ENCODE measurements at regions not wholly inside any gene's neighbourhood (a gene's known extent, or its start where the extent isn't known, plus 50 kb on each side); places are given as distances from the start of the nearest gene placed in this dataset.

DNA sequence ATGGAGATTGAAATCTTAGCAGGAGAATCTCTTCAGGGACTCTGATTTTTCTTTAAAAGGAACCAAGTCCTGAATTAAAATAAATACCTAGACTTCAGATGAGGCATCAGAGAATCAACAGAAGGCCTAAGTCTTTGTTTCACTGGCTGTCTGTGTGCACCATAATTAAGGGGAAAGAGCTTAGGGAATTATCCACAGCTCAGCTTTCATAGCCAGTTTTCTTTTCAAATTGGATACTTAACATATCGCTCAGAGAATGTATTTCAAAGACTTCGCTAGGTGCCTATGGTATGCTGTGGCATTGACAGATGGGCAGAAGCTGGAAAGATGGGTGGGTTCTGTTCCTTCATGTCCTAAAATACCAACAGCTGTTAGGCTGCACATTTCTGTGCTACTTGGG lies 325.8 kb downstream of the TMEM38B start:
- TF ChIP-seq HNF4G (IDR thresholded peaks at IDR 0.05) (no peak), SP1 (IDR thresholded peaks at IDR 0.05) (no peak), JUND (IDR thresholded peaks at IDR 0.05) (no peak), HNF4A (conservative IDR thresholded peaks at IDR 0.05) (no peak), FOXA2 (IDR thresholded peaks at IDR 0.05) (no peak), GABPA (IDR thresholded peaks at IDR 0.05 in 1 of 2, conservative IDR thresholded peaks at IDR 0.05 in 1 of 2) (no peak)
- TF ChIP-seq, protein P1, sequence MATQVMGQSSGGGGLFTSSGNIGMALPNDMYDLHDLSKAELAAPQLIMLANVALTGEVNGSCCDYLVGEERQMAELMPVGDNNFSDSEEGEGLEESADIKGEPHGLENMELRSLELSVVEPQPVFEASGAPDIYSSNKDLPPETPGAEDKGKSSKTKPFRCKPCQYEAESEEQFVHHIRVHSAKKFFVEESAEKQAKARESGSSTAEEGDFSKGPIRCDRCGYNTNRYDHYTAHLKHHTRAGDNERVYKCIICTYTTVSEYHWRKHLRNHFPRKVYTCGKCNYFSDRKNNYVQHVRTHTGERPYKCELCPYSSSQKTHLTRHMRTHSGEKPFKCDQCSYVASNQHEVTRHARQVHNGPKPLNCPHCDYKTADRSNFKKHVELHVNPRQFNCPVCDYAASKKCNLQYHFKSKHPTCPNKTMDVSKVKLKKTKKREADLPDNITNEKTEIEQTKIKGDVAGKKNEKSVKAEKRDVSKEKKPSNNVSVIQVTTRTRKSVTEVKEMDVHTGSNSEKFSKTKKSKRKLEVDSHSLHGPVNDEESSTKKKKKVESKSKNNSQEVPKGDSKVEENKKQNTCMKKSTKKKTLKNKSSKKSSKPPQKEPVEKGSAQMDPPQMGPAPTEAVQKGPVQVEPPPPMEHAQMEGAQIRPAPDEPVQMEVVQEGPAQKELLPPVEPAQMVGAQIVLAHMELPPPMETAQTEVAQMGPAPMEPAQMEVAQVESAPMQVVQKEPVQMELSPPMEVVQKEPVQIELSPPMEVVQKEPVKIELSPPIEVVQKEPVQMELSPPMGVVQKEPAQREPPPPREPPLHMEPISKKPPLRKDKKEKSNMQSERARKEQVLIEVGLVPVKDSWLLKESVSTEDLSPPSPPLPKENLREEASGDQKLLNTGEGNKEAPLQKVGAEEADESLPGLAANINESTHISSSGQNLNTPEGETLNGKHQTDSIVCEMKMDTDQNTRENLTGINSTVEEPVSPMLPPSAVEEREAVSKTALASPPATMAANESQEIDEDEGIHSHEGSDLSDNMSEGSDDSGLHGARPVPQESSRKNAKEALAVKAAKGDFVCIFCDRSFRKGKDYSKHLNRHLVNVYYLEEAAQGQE (IDR thresholded peaks at IDR 0.05): no peak
- TF ChIP-seq, protein P2, sequence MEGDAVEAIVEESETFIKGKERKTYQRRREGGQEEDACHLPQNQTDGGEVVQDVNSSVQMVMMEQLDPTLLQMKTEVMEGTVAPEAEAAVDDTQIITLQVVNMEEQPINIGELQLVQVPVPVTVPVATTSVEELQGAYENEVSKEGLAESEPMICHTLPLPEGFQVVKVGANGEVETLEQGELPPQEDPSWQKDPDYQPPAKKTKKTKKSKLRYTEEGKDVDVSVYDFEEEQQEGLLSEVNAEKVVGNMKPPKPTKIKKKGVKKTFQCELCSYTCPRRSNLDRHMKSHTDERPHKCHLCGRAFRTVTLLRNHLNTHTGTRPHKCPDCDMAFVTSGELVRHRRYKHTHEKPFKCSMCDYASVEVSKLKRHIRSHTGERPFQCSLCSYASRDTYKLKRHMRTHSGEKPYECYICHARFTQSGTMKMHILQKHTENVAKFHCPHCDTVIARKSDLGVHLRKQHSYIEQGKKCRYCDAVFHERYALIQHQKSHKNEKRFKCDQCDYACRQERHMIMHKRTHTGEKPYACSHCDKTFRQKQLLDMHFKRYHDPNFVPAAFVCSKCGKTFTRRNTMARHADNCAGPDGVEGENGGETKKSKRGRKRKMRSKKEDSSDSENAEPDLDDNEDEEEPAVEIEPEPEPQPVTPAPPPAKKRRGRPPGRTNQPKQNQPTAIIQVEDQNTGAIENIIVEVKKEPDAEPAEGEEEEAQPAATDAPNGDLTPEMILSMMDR (IDR thresholded peaks at IDR 0.05; ENCODE audit: low read depth, low read length, missing input control): no peak
- TF ChIP-seq, protein P3, sequence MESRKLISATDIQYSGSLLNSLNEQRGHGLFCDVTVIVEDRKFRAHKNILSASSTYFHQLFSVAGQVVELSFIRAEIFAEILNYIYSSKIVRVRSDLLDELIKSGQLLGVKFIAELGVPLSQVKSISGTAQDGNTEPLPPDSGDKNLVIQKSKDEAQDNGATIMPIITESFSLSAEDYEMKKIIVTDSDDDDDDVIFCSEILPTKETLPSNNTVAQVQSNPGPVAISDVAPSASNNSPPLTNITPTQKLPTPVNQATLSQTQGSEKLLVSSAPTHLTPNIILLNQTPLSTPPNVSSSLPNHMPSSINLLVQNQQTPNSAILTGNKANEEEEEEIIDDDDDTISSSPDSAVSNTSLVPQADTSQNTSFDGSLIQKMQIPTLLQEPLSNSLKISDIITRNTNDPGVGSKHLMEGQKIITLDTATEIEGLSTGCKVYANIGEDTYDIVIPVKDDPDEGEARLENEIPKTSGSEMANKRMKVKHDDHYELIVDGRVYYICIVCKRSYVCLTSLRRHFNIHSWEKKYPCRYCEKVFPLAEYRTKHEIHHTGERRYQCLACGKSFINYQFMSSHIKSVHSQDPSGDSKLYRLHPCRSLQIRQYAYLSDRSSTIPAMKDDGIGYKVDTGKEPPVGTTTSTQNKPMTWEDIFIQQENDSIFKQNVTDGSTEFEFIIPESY (IDR thresholded peaks at IDR 0.05): no peak
- no peaks in the 10 kb centered on the region for H3K36me3 ChIP-seq (ENCODE audit: control insufficient read depth in 4 of 4, insufficient read depth in 3 of 4, low read depth in 1 of 4, low read length in 3 of 4)
- WGBS: 96% methylated on average over 2 of the region's 2 CpGs

DNA sequence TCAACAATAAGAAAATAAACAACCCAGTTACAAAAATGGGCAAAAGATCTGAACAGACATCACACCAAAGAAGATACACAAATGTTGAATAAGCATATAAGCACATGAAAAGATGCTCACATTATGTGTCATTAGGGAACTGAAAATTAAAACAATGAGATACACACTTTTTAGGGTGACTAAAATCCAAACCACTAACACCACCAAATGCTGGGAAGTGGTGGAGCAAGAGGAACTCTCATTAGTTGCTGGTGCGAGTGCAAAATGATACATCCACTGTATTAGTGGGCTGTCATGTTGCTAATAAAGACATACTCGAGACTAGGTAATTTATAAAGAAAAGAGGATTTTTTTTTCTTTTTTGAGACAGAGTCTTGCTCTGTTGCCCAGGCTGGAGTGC lies 329.1 kb downstream of the TMEM38B start:
- no peak overlapping the region for H3K4me3 ChIP-seq (ENCODE audit: low read depth in 1 of 3, low read length in 3 of 3)
- 91% methylated on average over 2 of the region's 2 CpGs for WGBS
- H3K9me3 ChIP-seq (ENCODE audit: control insufficient read depth in 4 of 4, low read length in 3 of 4): no peaks in the 10 kb centered on the region
- no peak for DNase-seq (ENCODE audit: low spot score)
- H3K27me3 ChIP-seq (ENCODE audit: control insufficient read depth in 4 of 4, insufficient read depth in 4 of 4, low read length in 3 of 4): no peaks in the 10 kb centered on the region
- H3K36me3 ChIP-seq (ENCODE audit: control insufficient read depth in 4 of 4, insufficient read depth in 3 of 4, low read depth in 1 of 4, low read length in 3 of 4): no peaks in the 10 kb centered on the region
- H3K27ac ChIP-seq (ENCODE audit: low read depth in 1 of 2, low read length in 2 of 2): no peak overlapping the region
- H3K4me1 ChIP-seq (ENCODE audit: control insufficient read depth in 4 of 4, insufficient read depth in 4 of 4, low read length in 3 of 4): no peaks in the 10 kb centered on the region
- TF ChIP-seq NR2F2 (IDR thresholded peaks at IDR 0.05) (no peak), HNF4A (conservative IDR thresholded peaks at IDR 0.05) (no peak), TAF1 (conservative IDR thresholded peaks at IDR 0.05) (no peak), FOXA1 (IDR thresholded peaks at IDR 0.05) (no peak), YY1 (IDR thresholded peaks at IDR 0.05) (no peak), RXRA (IDR thresholded peaks at IDR 0.05) (no peak), FOXA2 (IDR thresholded peaks at IDR 0.05) (no peak)
- TF ChIP-seq, protein P4, sequence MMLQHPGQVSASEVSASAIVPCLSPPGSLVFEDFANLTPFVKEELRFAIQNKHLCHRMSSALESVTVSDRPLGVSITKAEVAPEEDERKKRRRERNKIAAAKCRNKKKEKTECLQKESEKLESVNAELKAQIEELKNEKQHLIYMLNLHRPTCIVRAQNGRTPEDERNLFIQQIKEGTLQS (IDR thresholded peaks at IDR 0.05): no peak
- TF ChIP-seq, protein P3 (IDR thresholded peaks at IDR 0.05): no peak
- TF ChIP-seq, protein P1 (IDR thresholded peaks at IDR 0.05): no peak
- H3K9ac ChIP-seq (ENCODE audit: low read depth in 1 of 2, low read length in 2 of 2): no peak overlapping the region

More for the DNA sequence above, 325.8 kb downstream of the TMEM38B start:
- H3K9ac ChIP-seq (ENCODE audit: low read depth in 1 of 2, low read length in 2 of 2): no peak overlapping the region
- no peak overlapping the region for H3K27ac ChIP-seq (ENCODE audit: low read depth in 1 of 2, low read length in 2 of 2)
- H3K4me3 ChIP-seq (ENCODE audit: low read depth in 1 of 3, low read length in 3 of 3): no peak overlapping the region
- H3K27me3 ChIP-seq (ENCODE audit: control insufficient read depth in 4 of 4, insufficient read depth in 4 of 4, low read length in 3 of 4): no peaks in the 10 kb centered on the region
- no peak for DNase-seq (ENCODE audit: low spot score)
- H3K4me1 ChIP-seq (ENCODE audit: control insufficient read depth in 4 of 4, insufficient read depth in 4 of 4, low read length in 3 of 4): no peaks in the 10 kb centered on the region
- H3K9me3 ChIP-seq (ENCODE audit: control insufficient read depth in 4 of 4, low read length in 3 of 4): no peaks in the 10 kb centered on the region

Measured in liver (tissue), 8 donors.